Kidney glomerular epithelial cell (primary cell): ENCODE measurements at regions not wholly inside any gene's neighbourhood (a gene's known extent, or its start where the extent isn't known, plus 50 kb on each side); places are given as distances from the start of the nearest gene placed in this dataset.
A peak's percentile ranks its signal among the peaks of the same experiment; 100 is the strongest.

Source experiments
- DNase-seq: peaks from one replicate; lab custom pipeline; 2025; lab: John Stamatoyannopoulos, UW

GRCh38 chr13:30845297-30846214, 60.5 kb upstream of the MEDAG start:
- no peak for DNase-seq

GRCh38 chr13:30846311-30846710, 59.8 kb upstream of the MEDAG start:
- DNase-seq, result peak; percentile 47

GRCh38 chr13:30846866-30847265, 59.2 kb upstream of the MEDAG start:
- DNase-seq, result no peak

GRCh38 chr13:30847650-30848307, 58.3 kb upstream of the MEDAG start:
- DNase-seq, result peak; percentile 46

- DNase-seq, result no peak
Observed at GRCh38 chr13:30848332-30849027, 57.6 kb upstream of the MEDAG start.

GRCh38 chr13:30849611-30850010, 56.5 kb upstream of the MEDAG start:
- DNase-seq, result no peak

GRCh38 chr13:30850204-30850866, 55.7 kb upstream of the MEDAG start:
- DNase-seq, result no peak

GRCh38 chr13:30850867-30851211, 55.2 kb upstream of the MEDAG start:
- no peak for DNase-seq

GRCh38 chr13:30851697-30852096, 54.4 kb upstream of the MEDAG start:
- no peak for DNase-seq

- DNase-seq, result no peak
Observed at GRCh38 chr13:30855569-30855968, 50.5 kb upstream of the MEDAG start.

- DNase-seq, result no peak
Observed at GRCh38 chr13:30856005-30856790, 49.9 kb upstream of the MEDAG start.
